ENCODE measurements at regions not wholly inside any gene's neighbourhood (a gene's known extent, or its start where the extent isn't known, plus 50 kb on each side); places are given as distances from the start of the nearest gene placed in this dataset.
A peak's percentile ranks its signal among the peaks of the same experiment; 100 is the strongest.

GRCh38 chr6:122151066-122151465 lies 248.4 kb upstream of the HSF2 start:
- WGBS: 68% methylated on average over 1 of the region's 1 CpG
- H3K27me3 ChIP-seq (ENCODE audit: control insufficient read depth, insufficient read depth): no peaks in the 10 kb centered on the region
- intact Hi-C loops (cut with DNase I): no loop called here
- peaks cover 1% of the 10 kb centered on the region for H3K4me1 ChIP-seq (ENCODE audit: control insufficient read depth, insufficient read depth, low read length)
- no peaks in the 10 kb centered on the region for H3K9me3 ChIP-seq (ENCODE audit: control insufficient read depth, low read length)
- ATAC-seq: no peak
- no peak overlapping the region for H3K27ac ChIP-seq (ENCODE audit: low read length)
- H3K4me3 ChIP-seq (ENCODE audit: low read length): no peak overlapping the region
- DNase-seq: no peak

GRCh38 chr6:122151763-122152162 lies 247.7 kb upstream of the HSF2 start:
- ATAC-seq: no peak

GRCh38 chr6:122153557-122153956 lies 245.9 kb upstream of the HSF2 start:
- WGBS: 14% methylated on average over 3 of the region's 3 CpGs
- H3K27ac ChIP-seq (ENCODE audit: low read length): no peak overlapping the region
- ATAC-seq (no peak), DNase-seq (no peak)
- H3K4me3 ChIP-seq (ENCODE audit: low read length): no peak overlapping the region
- H3K4me1 ChIP-seq (ENCODE audit: control insufficient read depth, insufficient read depth, low read length): peaks cover 1% of the 10 kb centered on the region
- no peaks in the 10 kb centered on the region for H3K9me3 ChIP-seq (ENCODE audit: control insufficient read depth, low read length)
- H3K27me3 ChIP-seq (ENCODE audit: control insufficient read depth, insufficient read depth): no peaks in the 10 kb centered on the region
- intact Hi-C loops (cut with DNase I): no loop called here

More at GRCh38 chr6:122151763-122152162, 247.7 kb upstream of the HSF2 start:
- Histone ChIP-seq H3K9me3 (ENCODE audit: control insufficient read depth, low read length) (no peaks in the 10 kb centered on the region), H3K27ac (ENCODE audit: low read length) (no peak overlapping the region), H3K4me3 (ENCODE audit: low read length) (no peak overlapping the region), H3K27me3 (ENCODE audit: control insufficient read depth, insufficient read depth) (no peaks in the 10 kb centered on the region), H3K4me1 (ENCODE audit: control insufficient read depth, insufficient read depth, low read length) (peaks cover 1% of the 10 kb centered on the region)
- DNase-seq: no peak
- WGBS: 63% methylated on average over 1 of the region's 1 CpG
- intact Hi-C loops (cut with DNase I): no loop called here

- H3K27me3 ChIP-seq (ENCODE audit: control insufficient read depth, insufficient read depth): no peaks in the 10 kb centered on the region
- H3K27ac ChIP-seq (ENCODE audit: low read length): no peak overlapping the region
- H3K4me3 ChIP-seq (ENCODE audit: low read length): no peak overlapping the region
- intact Hi-C loops (cut with DNase I): no loop called here
- ATAC-seq (no peak), DNase-seq (no peak)
- 52% methylated on average over 1 of the region's 1 CpG for WGBS
- peaks cover 1% of the 10 kb centered on the region for H3K4me1 ChIP-seq (ENCODE audit: control insufficient read depth, insufficient read depth, low read length)
- H3K9me3 ChIP-seq (ENCODE audit: control insufficient read depth, low read length): no peaks in the 10 kb centered on the region
Observed at GRCh38 chr6:122154155-122154554, 245.3 kb upstream of the HSF2 start.

GRCh38 chr6:122154912-122155575 lies 244.4 kb upstream of the HSF2 start:
- intact Hi-C loops (cut with DNase I): no loop called here
- Histone ChIP-seq H3K27me3 (ENCODE audit: control insufficient read depth, insufficient read depth) (no peaks in the 10 kb centered on the region), H3K9me3 (ENCODE audit: control insufficient read depth, low read length) (no peaks in the 10 kb centered on the region), H3K27ac (ENCODE audit: low read length) (no peak overlapping the region), H3K4me1 (ENCODE audit: control insufficient read depth, insufficient read depth, low read length) (peaks cover 1% of the 10 kb centered on the region), H3K4me3 (ENCODE audit: low read length) (no peak overlapping the region)
- 38% methylated on average over 2 of the region's 2 CpGs for WGBS
- DNase-seq (peak in 2 of 3 donors; percentile 50 to 51), ATAC-seq (peak; percentile 68 to 75)

GRCh38 chr6:122161136-122161535 lies 238.3 kb upstream of the HSF2 start:
- WGBS: 84% methylated on average over 5 of the region's 5 CpGs
- H3K4me1 ChIP-seq (ENCODE audit: control insufficient read depth, insufficient read depth, low read length): no peaks in the 10 kb centered on the region
- no peak overlapping the region for H3K4me3 ChIP-seq (ENCODE audit: low read length)
- H3K9me3 ChIP-seq (ENCODE audit: control insufficient read depth, low read length): no peaks in the 10 kb centered on the region
- H3K27ac ChIP-seq (ENCODE audit: low read length): no peak overlapping the region
- no peak for ATAC-seq
- intact Hi-C loops (cut with DNase I): no loop called here
- no peak for DNase-seq
- H3K27me3 ChIP-seq (ENCODE audit: control insufficient read depth, insufficient read depth): no peaks in the 10 kb centered on the region

- H3K27me3 ChIP-seq (ENCODE audit: control insufficient read depth, insufficient read depth): no peaks in the 10 kb centered on the region
- H3K27ac ChIP-seq (ENCODE audit: low read length): no peak overlapping the region
- H3K4me1 ChIP-seq (ENCODE audit: control insufficient read depth, insufficient read depth, low read length): peaks cover 1% of the 10 kb centered on the region
- WGBS: 88% methylated on average over 20 of the region's 20 CpGs
- peak in 2 of 3 donors; percentile 33 to 36 for DNase-seq
- intact Hi-C loops (cut with DNase I): no loop called here
- no peak for ATAC-seq
- no peak overlapping the region for H3K4me3 ChIP-seq (ENCODE audit: low read length)
- H3K9me3 ChIP-seq (ENCODE audit: control insufficient read depth, low read length): no peaks in the 10 kb centered on the region
Observed at GRCh38 chr6:122165014-122165413, 234.4 kb upstream of the HSF2 start.

GRCh38 chr6:122170274-122170673 lies 229.2 kb upstream of the HSF2 start:
- no peak for DNase-seq
- H3K27ac ChIP-seq (ENCODE audit: low read length): no peak overlapping the region
- intact Hi-C loops (cut with DNase I): no loop called here
- no peak overlapping the region for H3K4me3 ChIP-seq (ENCODE audit: low read length)
- peaks cover 1% of the 10 kb centered on the region for H3K4me1 ChIP-seq (ENCODE audit: control insufficient read depth, insufficient read depth, low read length)
- 44% methylated on average over 2 of the region's 2 CpGs for whole genome bisulfite sequencing
- no peaks in the 10 kb centered on the region for H3K9me3 ChIP-seq (ENCODE audit: control insufficient read depth, low read length)
- no peaks in the 10 kb centered on the region for H3K27me3 ChIP-seq (ENCODE audit: control insufficient read depth, insufficient read depth)
- ATAC-seq: peak in 1 of 2 donors; percentile 43

GRCh38 chr6:122178988-122179387 lies 220.5 kb upstream of the HSF2 start:
- WGBS: 88% methylated on average over 2 of the region's 2 CpGs
- Histone ChIP-seq H3K27me3 (ENCODE audit: control insufficient read depth, insufficient read depth) (no peaks in the 10 kb centered on the region), H3K27ac (ENCODE audit: low read length) (no peak overlapping the region), H3K4me1 (ENCODE audit: control insufficient read depth, insufficient read depth, low read length) (no peaks in the 10 kb centered on the region), H3K9me3 (ENCODE audit: control insufficient read depth, low read length) (no peaks in the 10 kb centered on the region), H3K4me3 (ENCODE audit: low read length) (no peak overlapping the region)
- ATAC-seq (no peak), DNase-seq (no peak)
- intact Hi-C loops (cut with DNase I): no loop called here

- no peak for DNase-seq
- Histone ChIP-seq H3K27me3 (ENCODE audit: control insufficient read depth, insufficient read depth) (no peaks in the 10 kb centered on the region), H3K9me3 (ENCODE audit: control insufficient read depth, low read length) (no peaks in the 10 kb centered on the region), H3K4me1 (ENCODE audit: control insufficient read depth, insufficient read depth, low read length) (no peaks in the 10 kb centered on the region), H3K4me3 (ENCODE audit: low read length) (no peak overlapping the region), H3K27ac (ENCODE audit: low read length) (no peak overlapping the region)
- peak in 1 of 2 donors; percentile 48 for ATAC-seq
- 11% methylated on average over 1 of the region's 1 CpG for WGBS
- intact Hi-C loops (cut with DNase I): loop anchor here (5.0 to 10.0 kb wide), 2 partner anchors 305 to 748 kb away; no protein-coding TSS in a partner anchor
Observed at GRCh38 chr6:122180132-122180531, 219.3 kb upstream of the HSF2 start.

GRCh38 chr6:122182061-122182460 lies 217.4 kb upstream of the HSF2 start:
- no peaks in the 10 kb centered on the region for H3K27me3 ChIP-seq (ENCODE audit: control insufficient read depth, insufficient read depth)
- no peak overlapping the region for H3K27ac ChIP-seq (ENCODE audit: low read length)
- intact Hi-C loops (cut with DNase I): loop anchor here (5.0 to 10.0 kb wide), 2 partner anchors 307 to 750 kb away; no protein-coding TSS in a partner anchor
- H3K4me1 ChIP-seq (ENCODE audit: control insufficient read depth, insufficient read depth, low read length): no peaks in the 10 kb centered on the region
- WGBS: 62% methylated on average over 4 of the region's 4 CpGs
- no peaks in the 10 kb centered on the region for H3K9me3 ChIP-seq (ENCODE audit: control insufficient read depth, low read length)
- DNase-seq (no peak), ATAC-seq (no peak)
- H3K4me3 ChIP-seq (ENCODE audit: low read length): no peak overlapping the region

All from right cardiac atrium (tissue), 5 donors.